ENCODE measurements at regions not wholly inside any gene's neighbourhood (a gene's known extent, or its start where the extent isn't known, plus 50 kb on each side); places are given as distances from the start of the nearest gene placed in this dataset.
"Not testable (repeated sequence)": the region's sequence is repeated elsewhere in the genome, so short reads cannot be mapped to it uniquely, and the experiment has no call there.

DNA sequence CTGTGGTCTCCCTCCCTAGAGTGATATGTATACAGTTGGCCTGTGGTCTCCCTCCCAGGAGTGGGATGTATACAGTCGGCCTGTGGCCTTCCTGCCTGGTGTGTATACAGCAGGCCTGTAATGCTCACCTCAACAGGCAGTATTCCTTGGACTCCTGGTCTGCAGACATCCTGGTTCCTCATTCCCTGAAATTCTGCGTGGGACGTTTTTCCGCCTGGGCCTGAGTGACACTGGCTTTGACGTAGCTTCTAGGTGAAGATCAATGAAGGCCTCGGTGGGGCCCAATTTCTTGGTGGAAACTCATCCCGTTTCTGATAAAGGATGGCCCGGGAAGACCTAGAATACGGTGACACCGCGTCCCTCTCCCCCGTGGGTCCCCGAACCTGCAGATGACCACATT, 98.7 kb upstream of the PPP2R3B start:
- POLR2A ChIA-PET: no interaction called here
- Mint-ChIP-seq H3K36me3 (no peaks in the 10 kb centered on the region), H3K27me3 (peaks cover 0 to 24% (median 3%) of the 10 kb centered on the region in 5 donors), H3K4me1 (peaks cover 0 to 2% (median 0%) of the 10 kb centered on the region in 4 donors), H3K4me3 (no peak overlapping the region), H3K27ac (no peak overlapping the region), H3K9me3 (peaks cover 0 to 14% (median 0%) of the 10 kb centered on the region in 9 donors)
- ATAC-seq (no peak), DNase-seq (no peak)

DNA sequence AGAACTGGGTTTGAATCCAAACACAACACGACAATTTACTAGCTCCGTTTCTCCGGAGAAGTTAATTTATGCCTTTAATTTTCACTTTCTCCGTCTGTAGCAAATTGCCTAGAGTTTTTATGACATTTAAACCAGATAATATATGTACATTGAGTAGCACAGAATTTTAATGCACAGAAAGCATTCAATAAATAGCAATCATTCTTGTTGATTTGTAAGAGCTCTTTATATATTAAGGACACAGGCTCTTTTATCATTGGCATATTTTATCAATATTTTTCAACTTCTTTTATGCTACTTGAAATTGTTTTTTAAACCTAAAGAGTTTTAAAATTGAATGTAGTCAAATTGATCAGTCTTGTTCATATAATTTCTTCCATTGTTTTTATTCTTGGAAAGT, 99.6 kb upstream of the PPP2R3B start:
- H3K27me3 Mint-ChIP-seq: peaks cover 0 to 24% (median 3%) of the 10 kb centered on the region in 5 donors
- peaks cover 0 to 2% (median 0%) of the 10 kb centered on the region in 4 donors for H3K4me1 Mint-ChIP-seq
- no peak overlapping the region for H3K27ac Mint-ChIP-seq
- H3K9me3 Mint-ChIP-seq: peaks cover 0 to 14% (median 0%) of the 10 kb centered on the region in 9 donors
- POLR2A ChIA-PET: no interaction called here
- ATAC-seq (no peak), DNase-seq (no peak)
- H3K36me3 Mint-ChIP-seq: no peaks in the 10 kb centered on the region
- no peak overlapping the region for H3K4me3 Mint-ChIP-seq

DNA sequence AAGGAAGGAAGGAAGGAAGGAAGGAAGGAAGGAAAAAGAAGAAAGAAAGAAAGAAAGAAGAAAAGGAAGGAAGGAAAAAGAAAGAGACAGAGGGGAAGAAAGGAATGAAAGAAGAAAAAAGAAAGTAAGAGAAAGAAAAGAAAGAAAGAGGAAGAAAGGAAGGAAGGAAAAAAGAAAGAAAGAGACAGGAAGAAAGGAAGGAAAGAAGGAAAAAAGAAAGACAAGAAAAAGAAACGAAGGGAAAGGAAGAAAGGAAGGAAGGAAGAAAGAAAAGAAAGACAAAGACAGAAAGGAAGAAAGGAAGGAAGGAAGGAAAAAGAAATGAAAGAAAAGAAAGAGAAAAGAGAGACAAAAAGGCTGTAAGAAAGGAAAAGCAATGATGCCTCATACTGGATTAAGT, 101.1 kb upstream of the PPP2R3B start:
- no peak for ATAC-seq
- peaks cover 0 to 2% (median 0%) of the 10 kb centered on the region in 4 donors for H3K4me1 Mint-ChIP-seq
- no peaks in the 10 kb centered on the region for H3K36me3 Mint-ChIP-seq
- peaks cover 0 to 20% (median 0%) of the 10 kb centered on the region in 5 donors for H3K27me3 Mint-ChIP-seq
- H3K9me3 Mint-ChIP-seq: peaks cover 0 to 6% (median 0%) of the 10 kb centered on the region in 9 donors
- POLR2A ChIA-PET: no interaction called here
- H3K4me3 Mint-ChIP-seq: no peak overlapping the region
- DNase-seq: no peak
- peak overlapping the region in 2 of 10 donors; percentile 60 to 63 for H3K27ac Mint-ChIP-seq

DNA sequence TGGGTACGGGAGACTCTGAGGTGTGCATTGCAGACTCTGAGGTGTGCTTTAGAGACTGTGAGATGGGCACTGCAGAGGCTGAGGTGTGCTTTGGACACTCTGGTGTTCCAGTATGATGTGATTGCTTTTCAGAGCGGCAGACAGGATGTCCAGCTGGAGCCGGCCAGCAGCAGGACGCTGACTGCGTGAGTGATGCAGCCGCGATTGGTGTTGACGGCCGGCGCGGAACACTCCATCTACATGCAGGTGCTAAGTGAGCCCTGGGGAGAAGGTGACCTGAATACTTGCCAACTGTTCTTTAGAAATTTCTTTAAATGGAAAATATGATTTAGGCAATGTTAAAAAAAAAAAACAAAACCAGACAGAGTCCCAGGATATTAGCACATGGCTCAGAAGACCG, 103.1 kb upstream of the PPP2R3B start:
- Mint-ChIP-seq H3K36me3 (no peaks in the 10 kb centered on the region), H3K4me1 (peaks cover 0 to 4% (median 0%) of the 10 kb centered on the region in 4 donors), H3K9me3 (peaks cover 0 to 3% (median 0%) of the 10 kb centered on the region in 9 donors), H3K27me3 (peaks cover 0 to 30% (median 4%) of the 10 kb centered on the region in 5 donors), H3K27ac (no peak overlapping the region), H3K4me3 (no peak overlapping the region)
- no peak for ATAC-seq
- DNase-seq: no peak
- POLR2A ChIA-PET: no interaction called here

DNA sequence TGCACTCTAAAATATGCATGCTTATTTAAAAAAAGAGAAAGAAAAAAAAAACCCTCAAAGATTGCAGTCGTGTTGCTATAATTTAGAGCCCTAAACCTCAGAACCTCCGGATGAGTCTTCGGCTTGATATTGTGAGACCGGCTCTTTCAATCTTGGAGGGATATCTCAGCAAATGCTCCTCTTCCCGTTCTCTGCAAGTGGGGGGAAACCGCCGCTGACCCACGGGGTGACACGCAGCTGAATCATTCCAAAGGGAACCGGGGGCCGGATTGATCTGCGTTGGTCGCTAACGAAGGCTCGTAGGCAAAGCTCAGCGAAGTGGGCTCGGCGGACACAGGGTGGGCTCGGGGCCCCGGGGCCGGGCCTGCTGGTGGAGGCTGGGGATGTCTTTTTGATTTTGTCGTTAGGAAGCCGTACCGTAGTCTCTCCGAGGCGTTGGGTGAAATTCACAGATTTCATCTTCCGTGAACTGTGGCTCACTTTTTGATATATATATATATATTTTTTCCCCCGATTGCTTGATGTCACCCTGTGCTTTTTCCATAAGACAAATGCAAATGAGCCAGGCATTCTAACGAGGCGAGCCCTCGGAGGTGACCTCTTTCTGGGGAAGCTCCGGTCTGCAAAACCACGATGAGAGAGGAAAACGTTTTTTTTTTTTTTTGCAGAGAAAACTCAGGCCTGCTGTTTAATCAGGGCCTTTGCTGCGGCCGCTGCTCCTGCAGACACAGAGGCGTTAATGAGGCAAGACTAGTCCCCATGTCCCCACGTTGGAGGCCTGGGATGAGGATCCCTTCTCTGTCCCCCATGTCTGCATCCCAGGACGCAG, 110.7 kb upstream of the PPP2R3B start:
- POLR2A ChIA-PET: no interaction called here
- Mint-ChIP-seq H3K4me3 (no peak overlapping the region), H3K27ac (no peak overlapping the region), H3K27me3 (peaks cover 12 to 47% (median 41%) of the 10 kb centered on the region in 5 donors), H3K9me3 (peaks cover 0 to 12% (median 3%) of the 10 kb centered on the region in 9 donors), H3K4me1 (peaks cover 0 to 12% (median 4%) of the 10 kb centered on the region in 4 donors), H3K36me3 (peaks cover 0 to 16% (median 0%) of the 10 kb centered on the region in 3 donors)
- DNase-seq (no peak), ATAC-seq (no peak)

DNA sequence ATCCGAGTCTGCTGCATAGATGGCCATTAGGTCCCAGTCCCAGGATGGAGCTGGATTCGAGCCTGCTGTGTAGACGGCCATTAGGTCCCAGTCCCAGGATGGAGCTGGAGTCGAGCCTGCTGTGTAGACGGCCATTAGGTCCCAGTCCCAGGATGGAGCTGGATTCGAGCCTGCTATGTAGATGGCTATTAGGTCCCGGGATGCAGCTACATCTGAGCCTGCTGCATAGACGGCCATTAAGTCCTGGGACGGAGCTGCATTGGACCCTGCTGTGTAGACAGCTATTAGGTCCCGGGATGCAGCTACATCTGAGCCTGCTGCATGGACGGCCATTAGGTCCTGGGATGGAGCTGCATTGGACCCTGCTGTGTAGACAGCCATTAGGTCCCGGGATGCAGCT, 112.2 kb upstream of the PPP2R3B start:
- DNase-seq, H3K27ac Mint-ChIP-seq, ATAC-seq, POLR2A ChIA-PET, H3K4me3 Mint-ChIP-seq: not testable (repeated sequence)
- H3K9me3 Mint-ChIP-seq: peaks cover 0 to 19% (median 5%) of the 10 kb centered on the region in 9 donors
- H3K36me3 Mint-ChIP-seq: peaks cover 0 to 22% (median 0%) of the 10 kb centered on the region in 3 donors
- peaks cover 17 to 55% (median 42%) of the 10 kb centered on the region in 5 donors for H3K27me3 Mint-ChIP-seq
- H3K4me1 Mint-ChIP-seq: peaks cover 0 to 15% (median 4%) of the 10 kb centered on the region in 4 donors

DNA sequence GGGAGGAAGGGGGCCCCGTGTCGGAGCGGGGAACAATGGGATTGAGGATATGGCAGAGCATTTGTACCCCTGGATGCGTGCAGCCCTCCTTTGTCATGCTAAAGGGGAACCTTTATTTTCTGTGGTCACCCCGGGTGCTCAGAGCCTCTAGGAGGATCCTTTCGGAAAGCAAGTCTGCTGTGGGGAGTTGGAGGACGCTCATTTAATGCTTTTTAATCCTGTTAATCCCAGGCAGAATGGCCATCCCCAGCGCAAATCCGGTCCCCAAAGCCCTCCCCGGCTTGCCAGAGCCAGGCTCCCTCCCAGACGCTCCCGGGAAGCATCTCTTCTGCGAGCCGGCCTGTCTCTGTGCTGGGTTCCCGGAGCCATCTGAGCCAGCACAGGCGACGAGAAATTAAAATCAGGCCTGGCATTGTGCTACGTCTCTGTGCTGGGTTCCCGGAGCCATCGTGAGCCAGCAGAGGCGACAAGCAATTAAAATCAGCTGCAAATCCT, 113.2 kb upstream of the PPP2R3B start:
- DNase-seq: no peak
- POLR2A ChIA-PET: no interaction called here
- Mint-ChIP-seq H3K9me3 (peaks cover 0 to 19% (median 4%) of the 10 kb centered on the region in 9 donors), H3K4me1 (peaks cover 0 to 12% (median 4%) of the 10 kb centered on the region in 4 donors), H3K27ac (no peak overlapping the region), H3K4me3 (peak overlapping the region in 1 of 10 donors; percentile 4), H3K36me3 (peaks cover 0 to 22% (median 0%) of the 10 kb centered on the region in 3 donors), H3K27me3 (peaks cover 21 to 54% (median 37%) of the 10 kb centered on the region in 5 donors)
- ATAC-seq: no peak

DNA sequence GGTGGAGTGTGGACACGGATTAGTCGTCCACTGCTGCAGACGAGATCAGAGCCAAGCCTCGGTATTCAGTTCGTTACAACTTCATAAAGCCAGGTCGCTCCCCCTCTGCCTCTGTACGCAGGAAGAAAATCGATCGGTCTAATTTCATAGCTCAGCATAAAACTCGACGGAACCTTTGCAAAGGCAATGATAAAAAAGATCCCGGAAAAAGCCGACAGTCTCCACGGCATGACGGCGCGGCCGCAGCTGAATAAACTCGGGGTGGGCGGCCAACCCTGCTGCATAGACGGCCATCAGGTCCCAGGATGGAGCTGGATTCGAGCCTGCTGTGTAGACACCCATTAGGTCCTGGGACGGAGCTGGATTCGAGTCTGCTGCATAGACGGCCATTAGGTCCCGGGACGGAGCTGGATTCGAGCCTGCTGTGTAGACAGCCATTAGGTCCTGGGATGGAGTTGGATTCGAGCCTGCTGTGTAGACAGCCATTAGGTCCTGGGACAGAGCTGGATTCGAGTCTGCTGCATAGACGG, 113.8 kb upstream of the PPP2R3B start:
- Mint-ChIP-seq H3K9me3 (peaks cover 0 to 19% (median 4%) of the 10 kb centered on the region in 9 donors), H3K27me3 (peaks cover 21 to 57% (median 37%) of the 10 kb centered on the region in 5 donors), H3K4me1 (peaks cover 0 to 12% (median 4%) of the 10 kb centered on the region in 4 donors), H3K36me3 (peaks cover 0 to 22% (median 0%) of the 10 kb centered on the region in 3 donors), H3K4me3 (no peak overlapping the region), H3K27ac (no peak overlapping the region)
- ATAC-seq (no peak), DNase-seq (no peak)
- POLR2A ChIA-PET: no interaction called here

DNA sequence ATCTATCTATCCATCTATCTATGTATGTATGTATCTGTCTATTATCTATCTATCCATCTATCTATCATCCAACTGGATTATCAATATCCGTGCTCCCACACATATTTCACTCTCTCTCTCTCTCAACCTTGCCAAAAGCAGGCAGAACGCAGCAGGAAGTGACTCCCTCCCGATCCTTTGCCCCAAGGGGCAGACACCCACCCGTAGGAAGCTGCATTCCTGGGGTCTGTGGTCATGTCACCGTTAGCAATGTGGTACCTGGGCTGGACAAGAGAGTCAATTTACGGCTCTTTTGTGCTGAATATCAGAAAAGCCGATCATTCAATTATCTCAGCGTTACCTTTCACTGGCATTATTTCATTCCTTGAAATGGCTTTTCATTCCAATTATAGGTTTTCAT, 119.6 kb upstream of the PPP2R3B start:
- H3K9me3 Mint-ChIP-seq: peaks cover 3 to 26% (median 22%) of the 10 kb centered on the region in 9 donors
- no peak overlapping the region for H3K27ac Mint-ChIP-seq

DNA sequence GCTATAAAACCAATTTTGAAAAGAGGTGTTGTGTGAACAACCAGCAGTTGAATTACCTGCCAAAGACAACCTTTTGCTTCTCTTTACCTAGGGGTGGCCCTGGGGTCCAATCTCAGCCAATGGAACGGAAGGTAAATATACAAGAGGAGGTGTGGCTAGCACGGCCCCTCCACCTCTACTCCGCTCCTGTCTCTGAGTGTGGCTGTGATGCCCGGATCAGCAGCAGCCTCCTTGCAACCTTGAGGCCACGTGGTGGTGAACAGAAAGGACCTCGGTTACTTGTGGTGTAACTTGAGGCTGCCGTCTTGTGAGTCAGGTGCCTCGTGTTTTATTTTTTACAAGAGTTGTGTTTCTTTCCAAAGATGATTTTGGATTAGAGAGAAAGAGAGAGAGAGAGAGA, 121.5 kb upstream of the PPP2R3B start:
- H3K27ac Mint-ChIP-seq: no peak overlapping the region
- peaks cover 5 to 27% (median 13%) of the 10 kb centered on the region in 5 donors for H3K27me3 Mint-ChIP-seq
- H3K4me1 Mint-ChIP-seq: no peaks in the 10 kb centered on the region
- no peak for ATAC-seq
- H3K4me3 Mint-ChIP-seq: no peak overlapping the region
- peaks cover 0 to 6% (median 0%) of the 10 kb centered on the region in 3 donors for H3K36me3 Mint-ChIP-seq
- DNase-seq: no peak
- H3K9me3 Mint-ChIP-seq: peaks cover 0 to 23% (median 13%) of the 10 kb centered on the region in 9 donors
- POLR2A ChIA-PET: no interaction called here

More for the DNA sequence above, 119.6 kb upstream of the PPP2R3B start:
- DNase-seq (no peak), ATAC-seq (no peak)
- H3K36me3 Mint-ChIP-seq: peaks cover 0 to 20% (median 0%) of the 10 kb centered on the region in 3 donors
- POLR2A ChIA-PET: no interaction called here
- H3K4me3 Mint-ChIP-seq: no peak overlapping the region
- peaks cover 0 to 10% (median 0%) of the 10 kb centered on the region in 4 donors for H3K4me1 Mint-ChIP-seq
- H3K27me3 Mint-ChIP-seq: peaks cover 19 to 45% (median 28%) of the 10 kb centered on the region in 5 donors

DNA sequence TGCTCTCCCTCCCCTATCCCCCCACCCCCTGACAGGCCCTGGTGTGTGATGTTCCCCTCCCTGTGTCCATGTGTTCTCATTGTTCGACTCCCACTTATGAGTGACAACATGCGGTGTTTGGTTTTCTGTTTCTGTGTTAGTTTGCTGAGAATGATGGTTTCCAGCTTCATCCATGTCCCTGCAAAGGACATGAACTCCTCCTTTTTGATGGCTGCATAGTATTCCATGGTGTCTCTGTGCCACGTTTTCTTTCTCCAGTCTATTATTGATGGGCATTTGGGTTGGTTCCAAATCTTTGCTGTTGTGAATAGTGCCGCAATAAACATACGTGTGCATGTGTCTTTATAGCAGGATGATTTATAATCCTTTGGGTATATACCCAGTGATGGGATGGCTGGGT, 121.8 kb upstream of the SHOX start:
- H3K36me3 Mint-ChIP-seq, POLR2A ChIA-PET, DNase-seq, H3K4me3 Mint-ChIP-seq, H3K27ac Mint-ChIP-seq, H3K4me1 Mint-ChIP-seq, ATAC-seq: not testable (repeated sequence)
- Mint-ChIP-seq H3K27me3 (peaks cover 5 to 27% (median 13%) of the 10 kb centered on the region in 5 donors), H3K9me3 (peaks cover 0 to 23% (median 13%) of the 10 kb centered on the region in 9 donors)

DNA sequence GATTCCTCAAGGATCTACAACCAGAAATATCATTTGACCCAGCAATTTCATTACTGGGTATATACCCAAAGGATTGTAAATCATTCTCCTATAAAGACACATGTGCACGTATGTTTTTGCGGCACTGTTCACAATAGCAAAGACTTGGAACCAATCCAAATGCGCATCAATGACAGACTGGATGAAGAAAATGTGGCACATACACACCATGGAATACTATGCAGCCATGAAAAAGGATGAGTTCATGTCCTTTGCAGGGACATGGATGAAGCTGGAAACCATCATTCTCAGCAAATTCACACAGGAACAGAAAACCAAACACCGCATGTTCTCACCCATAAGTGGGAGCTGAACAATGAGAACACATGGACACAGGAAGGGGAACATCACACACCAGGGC, 119.5 kb upstream of the SHOX start:
- POLR2A ChIA-PET, H3K36me3 Mint-ChIP-seq, H3K4me3 Mint-ChIP-seq, DNase-seq, ATAC-seq, H3K4me1 Mint-ChIP-seq: not testable (repeated sequence)
- peak overlapping the region in 1 of 10 donors; percentile 59 for H3K27ac Mint-ChIP-seq
- peaks cover 0 to 23% (median 13%) of the 10 kb centered on the region in 9 donors for H3K9me3 Mint-ChIP-seq
- H3K27me3 Mint-ChIP-seq: peaks cover 3 to 20% (median 14%) of the 10 kb centered on the region in 5 donors

DNA sequence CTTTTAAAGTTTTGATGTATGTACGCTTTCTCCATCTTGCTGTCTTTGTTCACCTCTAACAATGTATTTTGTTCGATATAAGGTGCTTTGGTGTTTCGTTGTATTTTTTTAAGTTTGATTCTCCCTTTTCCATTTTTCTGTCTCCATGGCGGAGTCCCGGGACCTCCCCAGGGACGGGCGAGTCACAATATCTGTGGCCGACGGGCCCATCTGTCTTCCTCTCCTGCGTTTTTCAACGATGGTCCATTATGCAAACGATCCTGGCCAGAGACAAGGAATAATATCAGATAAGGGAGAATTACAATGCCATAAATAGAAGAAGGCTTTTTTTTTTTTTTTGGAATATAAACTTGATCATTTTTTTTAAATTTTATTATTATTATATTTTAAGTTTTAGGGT, 112.3 kb upstream of the SHOX start:
- POLR2A ChIA-PET: no interaction called here
- H3K4me1 Mint-ChIP-seq: peaks cover 0 to 4% (median 0%) of the 10 kb centered on the region in 4 donors
- ATAC-seq (no peak), DNase-seq (no peak)
- peaks cover 0 to 8% (median 5%) of the 10 kb centered on the region in 3 donors for H3K36me3 Mint-ChIP-seq
- H3K9me3 Mint-ChIP-seq: peaks cover 0 to 23% (median 4%) of the 10 kb centered on the region in 9 donors
- H3K4me3 Mint-ChIP-seq: no peak overlapping the region
- peaks cover 9 to 43% (median 30%) of the 10 kb centered on the region in 5 donors for H3K27me3 Mint-ChIP-seq
- no peak overlapping the region for H3K27ac Mint-ChIP-seq

Data from naive thymus-derived CD8-positive, alpha-beta T cell (primary cell).